ENCODE measurements at regions not wholly inside any gene's neighbourhood (a gene's known extent, or its start where the extent isn't known, plus 50 kb on each side); places are given as distances from the start of the nearest gene placed in this dataset.
"Not testable (repeated sequence)": the region's sequence is repeated elsewhere in the genome, so short reads cannot be mapped to it uniquely, and the experiment has no call there.

DNA sequence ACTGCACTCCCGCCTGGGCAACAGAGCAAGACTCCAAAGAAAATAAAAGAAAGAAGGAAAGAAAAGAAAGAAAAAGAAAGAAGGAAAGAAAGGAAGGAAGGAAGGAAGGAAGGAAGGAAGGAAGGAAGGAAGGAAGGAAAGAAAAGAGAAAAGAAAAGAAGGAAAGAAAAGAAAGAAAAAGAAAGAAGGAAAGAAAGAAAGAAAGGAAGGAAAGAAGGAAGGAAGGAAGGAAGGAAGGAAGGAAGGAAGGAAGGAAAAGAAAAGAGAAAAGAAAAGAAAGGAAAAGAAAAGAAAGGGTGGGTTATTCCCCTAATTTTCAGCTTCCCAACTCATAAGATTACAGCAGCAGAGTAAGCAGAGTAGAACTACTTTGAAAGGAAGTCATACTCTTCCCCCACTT, 64.4 kb downstream of the TMEM200C start:
- H3K27ac Mint-ChIP-seq; H3K4me3 Mint-ChIP-seq; H3K4me1 Mint-ChIP-seq; H3K36me3 Mint-ChIP-seq (ENCODE audit: low read depth); H3K9me3 Mint-ChIP-seq (ENCODE audit: low read depth); intact Hi-C loops (cut with DNase I, micrococcal nuclease); H3K27me3 Mint-ChIP-seq; DNase-seq; ATAC-seq: not testable (repeated sequence)
- ChIA-PET POLR2A (interaction anchor here (0.6 kb wide), 1 partner anchor 282 kb away, joined by 3 read pairs; no protein-coding TSS in a partner anchor), CTCF (interaction anchor here (0.7 kb wide), 1 partner anchor 594 kb away, joined by 4 read pairs; no protein-coding TSS in a partner anchor)

GRCh38 chr18:5828913-5829312, 66.4 kb downstream of the TMEM200C start:
- H3K27ac Mint-ChIP-seq = no peak overlapping the region
- DNase-seq = no peak
- H3K27me3 Mint-ChIP-seq = peaks cover 8% of the 10 kb centered on the region
- H3K36me3 Mint-ChIP-seq (ENCODE audit: low read depth) = no peaks in the 10 kb centered on the region
- ChIA-PET CTCF (no interaction called here), POLR2A (no interaction called here)
- no peaks in the 10 kb centered on the region for H3K9me3 Mint-ChIP-seq (ENCODE audit: low read depth)
- no peak for ATAC-seq
- no peak overlapping the region for H3K4me3 Mint-ChIP-seq
- intact Hi-C loops (cut with DNase I, micrococcal nuclease) = no loop called here
- no peaks in the 10 kb centered on the region for H3K4me1 Mint-ChIP-seq

DNA sequence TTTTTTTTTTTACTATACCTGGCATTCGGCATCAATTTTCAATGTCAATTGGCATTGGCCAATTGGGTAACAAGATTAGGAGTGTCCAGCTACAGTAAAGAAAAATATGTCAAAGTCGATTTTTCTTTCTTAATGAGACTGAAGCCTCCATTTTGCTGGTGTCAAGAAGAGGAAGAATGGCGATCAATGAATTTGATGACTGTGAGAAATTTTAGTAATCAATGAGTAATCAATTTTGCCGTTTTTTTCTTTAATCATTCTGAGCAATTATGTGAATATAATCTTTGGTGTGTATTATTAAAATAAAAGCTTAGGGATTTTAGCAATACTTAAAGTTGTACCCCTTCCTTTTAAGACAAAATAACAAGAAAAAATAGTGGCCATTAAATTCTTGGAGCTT, 69.7 kb downstream of the TMEM200C start:
- intact Hi-C loops (cut with DNase I, micrococcal nuclease) = no loop called here
- POLR2A ChIA-PET = no interaction called here
- no peaks in the 10 kb centered on the region for H3K4me1 Mint-ChIP-seq
- H3K27me3 Mint-ChIP-seq = peaks cover 10% of the 10 kb centered on the region
- H3K27ac Mint-ChIP-seq = no peak overlapping the region
- H3K36me3 Mint-ChIP-seq (ENCODE audit: low read depth) = no peaks in the 10 kb centered on the region
- no peak for ATAC-seq
- DNase-seq = no peak
- no peak overlapping the region for H3K4me3 Mint-ChIP-seq
- no peaks in the 10 kb centered on the region for H3K9me3 Mint-ChIP-seq (ENCODE audit: low read depth)
- CTCF ChIA-PET = no interaction called here

GRCh38 chr18:5824370-5824984, 70.8 kb downstream of the TMEM200C start:
- H3K4me1 Mint-ChIP-seq = no peaks in the 10 kb centered on the region
- no peaks in the 10 kb centered on the region for H3K36me3 Mint-ChIP-seq (ENCODE audit: low read depth)
- POLR2A ChIA-PET = no interaction called here
- DNase-seq (no peak), ATAC-seq (no peak)
- intact Hi-C loops (cut with DNase I, micrococcal nuclease) = no loop called here
- H3K27ac Mint-ChIP-seq = no peak overlapping the region
- H3K9me3 Mint-ChIP-seq (ENCODE audit: low read depth) = no peaks in the 10 kb centered on the region
- H3K4me3 Mint-ChIP-seq = no peak overlapping the region
- CTCF ChIA-PET = no interaction called here
- H3K27me3 Mint-ChIP-seq = peaks cover 16% of the 10 kb centered on the region

DNA sequence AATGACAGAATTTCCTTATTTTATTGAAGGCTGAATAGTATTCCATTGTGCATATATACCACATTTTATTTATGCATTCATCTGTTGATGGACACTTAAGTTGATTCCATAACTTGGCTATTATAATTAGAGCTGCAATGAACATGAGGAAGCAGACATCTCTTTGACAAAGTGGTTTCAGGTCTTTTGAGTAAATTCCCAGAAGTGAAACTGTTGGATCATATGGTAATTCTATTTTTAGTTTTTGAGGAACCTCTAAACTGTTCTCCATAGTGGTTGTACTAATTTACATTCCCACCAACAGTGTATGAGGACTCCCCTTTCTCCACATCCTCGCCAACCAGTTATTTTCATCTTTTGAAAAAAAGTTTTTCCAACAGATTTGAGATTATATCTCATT, 77.5 kb downstream of the TMEM200C start:
- no peak overlapping the region for H3K4me3 Mint-ChIP-seq
- intact Hi-C loops (cut with DNase I, micrococcal nuclease) = no loop called here
- H3K4me1 Mint-ChIP-seq = no peaks in the 10 kb centered on the region
- H3K27me3 Mint-ChIP-seq = peaks cover 8% of the 10 kb centered on the region
- CTCF ChIA-PET = no interaction called here
- POLR2A ChIA-PET = no interaction called here
- DNase-seq (no peak), ATAC-seq (no peak)
- no peaks in the 10 kb centered on the region for H3K36me3 Mint-ChIP-seq (ENCODE audit: low read depth)
- H3K9me3 Mint-ChIP-seq (ENCODE audit: low read depth) = no peaks in the 10 kb centered on the region
- no peak overlapping the region for H3K27ac Mint-ChIP-seq

- no peak for DNase-seq
- ATAC-seq = no peak
- no peak overlapping the region for H3K4me3 Mint-ChIP-seq
- H3K4me1 Mint-ChIP-seq = no peaks in the 10 kb centered on the region
- intact Hi-C loops (cut with DNase I, micrococcal nuclease) = no loop called here
- peaks cover 8% of the 10 kb centered on the region for H3K27me3 Mint-ChIP-seq
- H3K36me3 Mint-ChIP-seq (ENCODE audit: low read depth) = no peaks in the 10 kb centered on the region
- POLR2A ChIA-PET = no interaction called here
- CTCF ChIA-PET = no interaction called here
- peaks cover 32% of the 10 kb centered on the region for H3K9me3 Mint-ChIP-seq (ENCODE audit: low read depth)
- H3K27ac Mint-ChIP-seq = no peak overlapping the region
Measured at GRCh38 chr18:5806860-5807259, 88.5 kb downstream of the TMEM200C start.

- no peak for ATAC-seq
- Mint-ChIP-seq H3K27ac (no peak overlapping the region), H3K36me3 (ENCODE audit: low read depth) (no peaks in the 10 kb centered on the region), H3K4me3 (no peak overlapping the region), H3K4me1 (no peaks in the 10 kb centered on the region), H3K9me3 (ENCODE audit: low read depth) (peaks cover 2% of the 10 kb centered on the region), H3K27me3 (peaks cover 6% of the 10 kb centered on the region)
- ChIA-PET CTCF (no interaction called here), POLR2A (no interaction called here)
- intact Hi-C loops (cut with DNase I, micrococcal nuclease) = no loop called here
- DNase-seq = no peak
Measured at GRCh38 chr18:5787936-5788335, 107.4 kb downstream of the TMEM200C start.

DNA sequence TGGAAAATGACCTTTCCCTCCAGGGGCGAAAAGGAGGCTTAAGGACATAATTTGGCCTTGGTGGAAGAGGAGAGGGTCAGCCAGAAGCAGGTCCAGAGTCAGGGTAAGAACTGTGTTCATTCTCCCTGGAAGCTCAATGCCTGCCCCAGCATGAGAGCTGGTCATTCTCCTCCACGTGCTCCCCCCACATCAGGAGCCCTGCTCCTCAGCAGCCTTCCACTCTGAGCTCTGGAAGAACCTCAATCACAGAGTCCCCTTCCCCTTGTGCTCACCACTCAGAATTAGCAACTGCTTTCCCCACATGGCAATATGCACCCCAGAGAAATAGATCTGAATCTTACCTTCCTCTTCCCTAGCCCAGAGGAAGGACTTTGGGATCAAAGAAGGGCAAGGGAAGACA, 115.4 kb downstream of the TMEM200C start:
- POLR2A ChIA-PET = no interaction called here
- Mint-ChIP-seq H3K27me3 (peaks cover 16% of the 10 kb centered on the region), H3K4me1 (no peaks in the 10 kb centered on the region), H3K27ac (no peak overlapping the region), H3K9me3 (ENCODE audit: low read depth) (peaks cover 5% of the 10 kb centered on the region), H3K36me3 (ENCODE audit: low read depth) (no peaks in the 10 kb centered on the region), H3K4me3 (no peak overlapping the region)
- CTCF ChIA-PET = no interaction called here
- ATAC-seq (no peak), DNase-seq (no peak)
- intact Hi-C loops (cut with DNase I, micrococcal nuclease) = loop anchor here in 1 of 2 experiments (2.0 kb wide), 1 partner anchor 19 kb away; no protein-coding TSS in a partner anchor

DNA sequence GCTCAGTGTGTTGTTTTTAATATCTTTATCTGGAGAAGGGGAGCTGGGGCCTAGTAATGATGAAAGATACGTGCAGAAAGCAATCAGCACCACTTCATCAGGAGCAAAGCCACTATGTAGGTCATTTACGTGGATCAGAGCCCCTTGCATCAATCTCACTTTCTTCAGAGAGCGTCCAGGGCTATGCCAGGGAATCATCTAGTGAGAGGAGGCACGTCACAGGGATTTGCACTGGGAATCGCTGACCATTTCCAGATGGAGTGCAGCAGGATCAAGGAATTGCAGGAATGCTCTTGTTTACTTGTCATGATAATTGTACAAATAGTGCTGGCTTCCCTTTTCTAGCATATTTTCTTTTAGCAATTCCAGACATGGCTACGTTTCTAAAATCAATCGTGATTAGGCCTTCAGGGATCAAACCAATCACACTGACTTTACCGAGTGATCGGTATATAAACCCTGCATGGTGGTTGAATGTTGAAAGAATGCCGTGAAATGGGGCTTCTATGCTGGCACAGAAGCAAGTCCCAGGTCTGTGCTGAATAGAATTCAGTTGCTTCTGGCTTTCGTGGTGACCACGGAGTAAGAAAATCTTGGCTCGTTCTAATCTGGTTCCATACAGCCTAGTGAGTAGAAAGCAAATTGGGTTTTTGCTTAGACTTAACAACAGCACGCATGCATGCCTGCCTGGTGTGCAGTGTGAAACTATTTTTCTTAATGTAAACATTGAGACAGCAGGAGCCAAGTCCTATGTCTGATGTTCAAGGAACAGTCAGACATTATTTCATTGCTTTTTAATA, 122.8 kb downstream of the TMEM200C start:
- Mint-ChIP-seq H3K9me3 (ENCODE audit: low read depth) (peaks cover 1% of the 10 kb centered on the region), H3K27me3 (peaks cover 11% of the 10 kb centered on the region), H3K36me3 (ENCODE audit: low read depth) (no peaks in the 10 kb centered on the region), H3K4me3 (no peak overlapping the region), H3K4me1 (no peaks in the 10 kb centered on the region), H3K27ac (no peak overlapping the region)
- ATAC-seq (no peak), DNase-seq (no peak)
- intact Hi-C loops (cut with DNase I, micrococcal nuclease) = no loop called here
- CTCF ChIA-PET = no interaction called here
- POLR2A ChIA-PET = no interaction called here

GRCh38 chr18:5771343-5771742, 124.0 kb downstream of the TMEM200C start:
- H3K27ac Mint-ChIP-seq = no peak overlapping the region
- POLR2A ChIA-PET = no interaction called here
- no peak overlapping the region for H3K4me3 Mint-ChIP-seq
- no peaks in the 10 kb centered on the region for H3K36me3 Mint-ChIP-seq (ENCODE audit: low read depth)
- intact Hi-C loops (cut with DNase I, micrococcal nuclease) = no loop called here
- CTCF ChIA-PET = no interaction called here
- DNase-seq = no peak
- H3K27me3 Mint-ChIP-seq = peaks cover 9% of the 10 kb centered on the region
- no peak for ATAC-seq
- no peaks in the 10 kb centered on the region for H3K4me1 Mint-ChIP-seq
- no peaks in the 10 kb centered on the region for H3K9me3 Mint-ChIP-seq (ENCODE audit: low read depth)

GRCh38 chr18:5770176-5770575, 125.1 kb downstream of the TMEM200C start:
- no peaks in the 10 kb centered on the region for H3K36me3 Mint-ChIP-seq (ENCODE audit: low read depth)
- no peaks in the 10 kb centered on the region for H3K9me3 Mint-ChIP-seq (ENCODE audit: low read depth)
- peaks cover 7% of the 10 kb centered on the region for H3K27me3 Mint-ChIP-seq
- no peak overlapping the region for H3K4me3 Mint-ChIP-seq
- no peak for DNase-seq
- ATAC-seq = no peak
- POLR2A ChIA-PET = interaction anchor here (0.6 kb wide), 1 partner anchor 528 kb away, joined by 3 read pairs; no protein-coding TSS in a partner anchor
- H3K4me1 Mint-ChIP-seq = no peaks in the 10 kb centered on the region
- H3K27ac Mint-ChIP-seq = no peak overlapping the region
- CTCF ChIA-PET = no interaction called here
- intact Hi-C loops (cut with DNase I, micrococcal nuclease) = no loop called here

GRCh38 chr18:5768454-5768853, 126.9 kb downstream of the TMEM200C start:
- Mint-ChIP-seq H3K9me3 (ENCODE audit: low read depth) (no peaks in the 10 kb centered on the region), H3K4me3 (no peak overlapping the region), H3K27ac (no peak overlapping the region), H3K27me3 (peaks cover 3% of the 10 kb centered on the region), H3K4me1 (no peaks in the 10 kb centered on the region), H3K36me3 (ENCODE audit: low read depth) (no peaks in the 10 kb centered on the region)
- ChIA-PET POLR2A (no interaction called here), CTCF (no interaction called here)
- intact Hi-C loops (cut with DNase I, micrococcal nuclease) = no loop called here
- ATAC-seq = no peak
- no peak for DNase-seq

All from activated CD4-positive, alpha-beta T cell treated with anti-CD3 and anti-CD28 coated beads for 36 hours (primary cell).